ENCODE measurements at regions not wholly inside any gene's neighbourhood (a gene's known extent, or its start where the extent isn't known, plus 50 kb on each side); places are given as distances from the start of the nearest gene placed in this dataset.
"Not testable (repeated sequence)": the region's sequence is repeated elsewhere in the genome, so short reads cannot be mapped to it uniquely, and the experiment has no call there.

- no peak for DNase-seq (ENCODE audit: low read depth in 3 of 3, low spot score in 2 of 3)
These were observed 114.2 kb upstream of the BEND6 start for GRCh38 chr6:56840467-56841380.

GRCh38 chr6:56839533-56840183 lies 115.2 kb upstream of the BEND6 start:
- no peak for DNase-seq (ENCODE audit: low read depth in 3 of 3, low spot score in 2 of 3)

- no peak for DNase-seq (ENCODE audit: low read depth in 3 of 3, low spot score in 2 of 3)
These were observed 115.9 kb upstream of the BEND6 start for GRCh38 chr6:56838965-56839364.

- DNase-seq (ENCODE audit: low read depth in 3 of 3, low spot score in 2 of 3), result no peak
These were observed 116.8 kb upstream of the BEND6 start for GRCh38 chr6:56838016-56838555.

- no peak for DNase-seq (ENCODE audit: low read depth in 3 of 3, low spot score in 2 of 3)
These were observed 117.5 kb upstream of the BEND6 start for GRCh38 chr6:56837322-56837894.

GRCh38 chr6:56835612-56836011 lies 119.3 kb upstream of the BEND6 start:
- no peak for DNase-seq (ENCODE audit: low read depth in 3 of 3, low spot score in 2 of 3)

- no peak for DNase-seq (ENCODE audit: low read depth in 3 of 3, low spot score in 2 of 3)
These were observed 121.0 kb upstream of the BEND6 start for GRCh38 chr6:56833873-56834272.

DNA sequence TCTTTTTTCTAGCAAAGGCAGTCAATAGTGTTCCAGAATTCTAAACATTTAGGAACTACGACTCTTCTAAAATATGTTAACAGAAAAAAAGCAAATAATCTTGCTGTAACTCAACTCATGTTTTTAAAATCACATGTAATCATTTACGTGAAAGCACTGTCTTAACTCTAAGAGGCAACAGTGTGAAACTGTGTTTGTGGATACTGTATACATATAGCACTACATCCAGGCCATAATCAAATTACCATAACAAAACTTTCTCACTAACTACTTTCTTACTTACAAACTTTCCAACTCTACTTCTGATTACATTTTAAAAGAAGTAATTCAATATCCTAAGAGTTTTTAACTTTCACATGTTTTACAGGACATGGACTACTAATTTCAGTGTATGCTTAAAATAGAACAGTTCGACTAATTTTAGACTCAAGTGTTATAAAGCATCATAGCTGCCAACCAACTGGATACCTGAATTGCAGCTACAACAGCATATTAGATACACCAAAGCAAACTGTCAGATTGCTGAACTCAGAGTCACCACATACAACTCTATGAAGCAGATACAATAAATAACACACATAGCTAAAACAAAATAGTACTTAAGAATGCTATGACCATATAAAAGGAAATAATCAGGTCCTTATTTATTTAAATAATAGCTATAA lies 121.6 kb upstream of the BEND6 start:
- no peak for DNase-seq (ENCODE audit: low read depth in 3 of 3, low spot score in 2 of 3)

DNA sequence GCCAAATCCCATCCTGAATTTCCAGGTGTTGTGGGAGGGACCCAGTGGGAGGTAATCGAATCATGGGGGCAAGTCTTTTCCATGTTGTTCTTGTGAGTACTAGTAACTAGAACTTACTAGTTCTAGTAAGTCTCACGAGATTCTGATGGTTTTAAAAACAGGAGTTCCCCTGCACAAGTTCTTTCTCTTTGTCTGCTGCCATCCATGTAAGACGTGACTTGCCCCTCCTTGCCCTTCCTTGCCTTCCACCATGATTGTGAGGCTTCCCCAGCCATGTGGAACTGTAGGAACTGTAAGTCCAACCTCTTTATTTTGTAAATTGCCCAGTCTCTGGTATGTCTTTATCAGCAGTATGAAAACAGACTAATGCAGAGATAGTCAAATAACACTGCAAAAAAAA lies 122.7 kb upstream of the BEND6 start:
- no peak for DNase-seq (ENCODE audit: low read depth in 3 of 3, low spot score in 2 of 3)

- no peak for DNase-seq (ENCODE audit: low read depth in 3 of 3, low spot score in 2 of 3)
These were observed 123.6 kb upstream of the BEND6 start for GRCh38 chr6:56831334-56831733.

DNA sequence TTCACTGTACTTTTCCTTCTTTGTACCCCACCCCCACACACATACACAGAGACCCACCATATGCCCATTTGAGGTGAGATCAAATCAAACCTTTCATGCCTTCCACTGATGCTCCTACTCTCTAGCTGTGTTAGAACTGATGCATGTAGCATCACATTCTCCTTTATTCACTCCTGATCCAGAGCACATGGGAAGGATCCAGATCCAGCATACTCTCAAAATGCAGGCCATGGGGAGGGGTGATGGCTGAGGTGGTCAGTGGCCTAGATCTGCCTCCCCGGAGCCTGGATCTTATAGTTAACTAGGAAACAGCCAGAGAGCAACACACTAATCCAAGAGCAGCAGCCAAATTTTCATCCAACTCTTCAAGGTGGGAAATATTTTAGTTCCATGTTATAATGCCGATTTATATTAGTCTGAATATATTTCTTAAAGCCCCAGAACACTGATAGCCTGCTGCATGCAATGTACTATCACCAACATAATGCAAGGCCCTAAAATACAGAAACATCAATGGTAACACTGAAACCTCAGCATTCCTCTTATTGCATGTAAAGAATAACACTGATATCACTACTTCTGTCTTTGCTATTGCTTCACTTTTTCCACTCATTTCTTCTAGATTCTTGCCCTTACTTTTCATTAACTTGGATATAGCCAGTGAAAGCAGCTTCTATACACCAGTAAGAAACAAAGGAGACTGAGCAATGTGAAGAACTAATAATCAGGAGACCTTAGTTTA lies 126.8 kb upstream of the BEND6 start:
- no peak for DNase-seq (ENCODE audit: low read depth in 3 of 3, low spot score in 2 of 3)

DNA sequence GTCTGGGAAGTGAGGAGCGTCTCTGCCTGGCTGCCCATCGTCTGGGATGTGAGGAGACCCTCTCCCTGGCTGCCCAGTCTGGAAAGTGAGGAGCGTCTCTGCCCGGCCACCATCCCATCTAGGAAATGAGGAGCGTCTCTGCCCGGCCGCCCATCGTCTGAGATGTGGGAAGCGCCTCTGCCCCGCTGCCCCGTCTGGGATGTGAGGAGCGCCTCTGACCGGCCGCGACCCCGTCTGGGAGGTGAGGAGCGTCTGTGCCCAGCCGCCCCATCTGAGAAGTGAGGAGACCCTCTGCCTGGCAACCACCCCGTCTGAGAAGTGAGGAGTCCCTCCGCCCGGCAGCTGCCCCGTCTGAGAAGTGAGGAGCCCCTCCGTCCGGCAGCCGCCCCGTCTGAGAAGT lies 130.5 kb upstream of the BEND6 start:
- DNase-seq (ENCODE audit: low read depth in 3 of 3, low spot score in 2 of 3), result not testable (repeated sequence)

- DNase-seq (ENCODE audit: low read depth in 3 of 3, low spot score in 2 of 3), result no peak
These were observed 133.9 kb upstream of the BEND6 start for GRCh38 chr6:56821005-56821432.

DNA sequence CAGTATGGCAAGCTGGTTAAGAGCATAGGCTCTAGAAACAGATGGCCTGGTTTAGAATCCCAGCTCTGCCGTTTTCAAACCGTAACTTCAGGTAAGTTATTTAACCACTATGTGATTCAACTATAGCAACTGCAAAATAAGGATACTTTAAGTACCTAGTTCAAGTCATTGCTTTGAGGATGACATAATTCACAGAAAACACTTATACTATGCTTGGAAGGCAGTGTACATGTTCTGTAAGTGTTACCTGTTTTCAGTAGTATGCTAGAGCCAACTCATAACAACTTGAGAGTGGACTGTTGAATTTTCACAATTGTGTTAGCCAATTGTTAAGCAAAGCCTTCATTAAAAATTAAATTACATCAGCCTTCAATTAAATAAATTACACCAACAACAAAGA lies 134.8 kb upstream of the BEND6 start:
- DNase-seq (ENCODE audit: low read depth in 3 of 3, low spot score in 2 of 3), result no peak

DNA sequence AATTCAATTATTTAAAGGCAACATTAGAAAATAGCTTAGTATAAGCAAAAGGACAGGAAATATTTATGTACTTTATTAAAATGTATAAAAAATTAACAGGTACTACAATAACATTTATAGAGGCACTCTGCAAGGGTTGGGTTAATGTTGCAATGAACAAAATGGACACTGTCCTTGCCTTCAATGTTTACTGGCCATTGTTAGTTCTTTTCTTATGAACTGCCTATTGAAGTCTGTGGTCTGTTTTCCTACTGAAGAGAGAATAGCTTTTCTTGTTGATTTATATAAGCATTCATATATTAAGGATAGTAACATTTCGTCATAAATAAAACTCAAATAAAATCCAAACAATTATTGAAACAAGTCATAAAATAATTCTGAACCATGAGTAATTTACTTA lies 135.3 kb upstream of the BEND6 start:
- no peak for DNase-seq (ENCODE audit: low read depth in 3 of 3, low spot score in 2 of 3)

DNA sequence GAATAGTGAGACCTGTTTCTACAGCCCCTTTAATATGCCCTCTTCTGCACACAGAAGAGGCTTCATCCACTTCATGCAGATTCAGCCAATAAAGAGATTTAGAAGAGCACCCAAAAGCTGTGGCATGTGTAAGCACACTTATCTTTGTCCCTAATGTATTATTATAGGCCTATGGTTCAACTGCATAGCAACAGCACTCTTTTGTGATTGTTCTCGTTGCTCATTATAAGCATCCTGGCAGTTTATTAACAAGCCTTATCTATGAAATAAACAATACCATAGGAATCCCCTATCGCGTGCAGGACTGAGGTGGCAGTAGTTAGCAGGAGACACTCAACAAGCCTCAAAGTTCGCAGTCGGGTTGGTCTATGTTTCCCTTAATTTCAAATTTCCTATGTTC lies 138.5 kb upstream of the BEND6 start:
- DNase-seq (ENCODE audit: low read depth in 3 of 3, low spot score in 2 of 3), result no peak

DNA sequence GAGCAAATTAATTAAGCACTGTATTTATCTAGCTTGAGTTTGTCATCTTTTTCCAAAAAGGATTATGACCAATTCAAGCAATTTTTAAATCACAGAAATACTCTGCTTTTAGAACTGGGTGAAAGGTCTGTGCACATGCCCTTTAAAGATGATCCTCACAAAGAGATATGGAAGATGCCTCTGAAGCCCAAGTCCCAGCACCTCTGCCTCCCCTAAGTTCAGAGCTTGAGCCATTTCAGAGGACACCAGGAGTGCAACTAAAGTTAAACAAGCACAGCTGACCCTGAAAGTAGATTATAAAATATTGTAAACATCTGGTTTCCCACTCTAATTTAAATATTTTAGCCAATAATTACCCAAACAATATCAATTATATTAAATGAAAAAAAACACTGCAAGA lies 139.5 kb upstream of the BEND6 start:
- no peak for DNase-seq (ENCODE audit: low read depth in 3 of 3, low spot score in 2 of 3)

- DNase-seq (ENCODE audit: low read depth in 3 of 3, low spot score in 2 of 3), result no peak
These were observed 140.1 kb upstream of the BEND6 start for GRCh38 chr6:56814802-56815201.

DNA sequence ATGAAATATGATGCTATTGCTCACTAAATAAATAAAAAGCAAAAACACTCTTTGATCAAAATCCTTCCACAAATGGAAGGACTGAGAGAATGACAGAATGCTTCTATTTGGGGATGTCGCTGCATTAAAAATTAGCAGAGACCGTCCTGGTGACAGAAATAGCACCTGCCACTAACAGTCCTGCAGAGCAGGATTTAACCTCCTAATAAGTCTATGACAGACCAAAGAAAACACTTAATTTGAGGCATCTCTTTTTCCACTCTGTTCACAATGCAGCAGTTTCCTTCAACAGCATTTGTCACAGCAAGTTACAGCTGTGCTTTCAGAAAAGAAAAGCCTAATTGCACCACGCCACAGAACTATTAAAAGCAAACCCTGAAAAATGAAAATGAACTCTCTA lies 140.6 kb upstream of the BEND6 start:
- no peak for DNase-seq (ENCODE audit: low read depth in 3 of 3, low spot score in 2 of 3)

GRCh38 chr6:56812851-56813250 lies 142.1 kb upstream of the BEND6 start:
- not testable (repeated sequence) for DNase-seq (ENCODE audit: low read depth in 3 of 3, low spot score in 2 of 3)

Measured in right renal cortex interstitium (tissue), 3 donors.